ENCODE measurements at regions not wholly inside any gene's neighbourhood (a gene's known extent, or its start where the extent isn't known, plus 50 kb on each side); places are given as distances from the start of the nearest gene placed in this dataset.

- no peak for DNase-seq
These were observed 571.3 kb upstream of the TLE4 start for GRCh38 chr9:79000230-79001002.

GRCh38 chr9:79001012-79001411 lies 570.8 kb upstream of the TLE4 start:
- DNase-seq: no peak

GRCh38 chr9:79003514-79003913 lies 568.3 kb upstream of the TLE4 start:
- no peak for DNase-seq

GRCh38 chr9:79004032-79004431 lies 567.7 kb upstream of the TLE4 start:
- DNase-seq: no peak

- DNase-seq: no peak
These were observed 565.2 kb upstream of the TLE4 start for GRCh38 chr9:79006546-79006945.

GRCh38 chr9:79007701-79008483 lies 563.9 kb upstream of the TLE4 start:
- no peak for DNase-seq

- no peak for DNase-seq
These were observed 562.8 kb upstream of the TLE4 start for GRCh38 chr9:79008916-79009315.

- DNase-seq: no peak
These were observed 560.3 kb upstream of the TLE4 start for GRCh38 chr9:79011461-79011860.

GRCh38 chr9:79012561-79012960 lies 559.2 kb upstream of the TLE4 start:
- DNase-seq: no peak

- no peak for DNase-seq
These were observed 557.8 kb upstream of the TLE4 start for GRCh38 chr9:79013715-79014610.

GRCh38 chr9:79014929-79015699 lies 556.7 kb upstream of the TLE4 start:
- DNase-seq: no peak

GRCh38 chr9:79015951-79016350 lies 555.8 kb upstream of the TLE4 start:
- DNase-seq: no peak

GRCh38 chr9:79020276-79020675 lies 551.5 kb upstream of the TLE4 start:
- DNase-seq: no peak

GRCh38 chr9:79021084-79021483 lies 550.7 kb upstream of the TLE4 start:
- DNase-seq: no peak

- DNase-seq: no peak
These were observed 548.6 kb upstream of the TLE4 start for GRCh38 chr9:79023134-79023580.

- no peak for DNase-seq
These were observed 545.4 kb upstream of the TLE4 start for GRCh38 chr9:79026316-79026715.

GRCh38 chr9:79028101-79028500 lies 543.7 kb upstream of the TLE4 start:
- no peak for DNase-seq

- no peak for DNase-seq
These were observed 537.2 kb upstream of the TLE4 start for GRCh38 chr9:79034583-79034982.

GRCh38 chr9:79037338-79037737 lies 534.4 kb upstream of the TLE4 start:
- no peak for DNase-seq

- DNase-seq: no peak
These were observed 531.1 kb upstream of the TLE4 start for GRCh38 chr9:79040671-79041070.

GRCh38 chr9:79041266-79041665 lies 530.5 kb upstream of the TLE4 start:
- DNase-seq: no peak

GRCh38 chr9:79043916-79044315 lies 527.8 kb upstream of the TLE4 start:
- no peak for DNase-seq

Data from inflammatory macrophage treated with lipopolysaccharide for 1 hour (primary cell).